ENCODE measurements at regions not wholly inside any gene's neighbourhood (a gene's known extent, or its start where the extent isn't known, plus 50 kb on each side); places are given as distances from the start of the nearest gene placed in this dataset.

- TF ChIP-seq POLR2A (IDR thresholded peaks at IDR 0.05) (no peak), CTCF (IDR thresholded peaks at IDR 0.05) (no peak), EP300 (IDR thresholded peaks at IDR 0.05) (no peak)
Measured at GRCh38 chr4:123846561-123846960, 450.0 kb downstream of the SPRY1 start.
